ACC112 (cell line): ENCODE measurements at regions not wholly inside any gene's neighbourhood (a gene's known extent, or its start where the extent isn't known, plus 50 kb on each side); places are given as distances from the start of the nearest gene placed in this dataset.

Source experiments
- H2AFZ ChIP-seq: fragments of 200-600 bp; sonication (generic); one replicate; pipeline ENCODE4 v1.6.0; 2017; ENCODE audit warnings: antibody characterized with exemption, low read length; ENCODE audit not compliant: unreplicated experiment
- H3K27ac ChIP-seq: fragments of 200-600 bp; sonication (generic); 2 replicates; pipeline ENCODE4 v1.5.1; 2014; ENCODE audit warnings: low read depth, mild to moderate bottlenecking, antibody characterized with exemption, low read length, moderate library complexity
- H3K27me3 ChIP-seq: fragments of 200-600 bp; sonication (generic); 2 replicates; pipeline ENCODE4 v1.6.1; 2014; ENCODE audit warnings: mild to moderate bottlenecking, antibody characterized with exemption, low read length, moderate library complexity, mixed read lengths; ENCODE audit not compliant: insufficient read depth
- H3K36me3 ChIP-seq: fragments of 200-600 bp; sonication (generic); 2 replicates; pipeline ENCODE4 v1.6.1; 2016; ENCODE audit warnings: mild to moderate bottlenecking, antibody characterized with exemption, low read length, moderate library complexity, mixed read lengths; ENCODE audit not compliant: insufficient read depth
- H3K4me1 ChIP-seq: fragments of 200-600 bp; sonication (generic); one replicate; pipeline ENCODE4 v1.6.1; 2016; ENCODE audit warnings: low read length, mixed read lengths; ENCODE audit not compliant: insufficient read depth, unreplicated experiment, control insufficient read depth
- H3K4me3 ChIP-seq: fragments of 200-600 bp; sonication (generic); 2 replicates; pipeline ENCODE4 v1.5.1; 2014; ENCODE audit warnings: mild to moderate bottlenecking, low read depth, low read length
- H3K79me2 ChIP-seq: fragments of 200-600 bp; sonication (generic); one replicate; pipeline ENCODE4 v1.6.0; 2016; ENCODE audit warnings: low read length; ENCODE audit not compliant: control insufficient read depth, unreplicated experiment, insufficient read depth

DNA sequence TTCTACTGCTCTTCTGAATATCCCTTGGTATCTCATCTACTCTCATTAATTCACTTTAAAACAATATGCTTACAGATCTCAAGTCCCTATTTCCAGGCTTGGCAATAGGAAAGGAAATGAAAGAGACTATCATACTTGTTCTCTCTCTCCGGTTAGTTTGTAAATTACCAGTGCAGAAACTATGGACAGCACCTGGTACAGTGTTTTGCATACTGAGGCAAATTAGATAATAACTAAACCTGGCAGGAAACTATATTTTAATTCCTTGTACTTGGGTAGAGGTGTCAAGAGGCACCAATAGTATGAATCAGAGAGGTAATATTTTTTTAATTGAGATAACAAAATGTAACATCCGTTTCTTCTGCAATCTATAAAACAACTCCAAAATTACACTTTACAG lies 97.7 kb upstream of the TMEM196 start:
- Histone ChIP-seq H3K4me1 (no peaks in the 10 kb centered on the region), H3K27ac (no peak overlapping the region), H2AFZ (no peak overlapping the region), H3K36me3 (no peaks in the 10 kb centered on the region), H3K79me2 (no peaks in the 10 kb centered on the region), H3K4me3 (no peak overlapping the region), H3K27me3 (no peaks in the 10 kb centered on the region)

DNA sequence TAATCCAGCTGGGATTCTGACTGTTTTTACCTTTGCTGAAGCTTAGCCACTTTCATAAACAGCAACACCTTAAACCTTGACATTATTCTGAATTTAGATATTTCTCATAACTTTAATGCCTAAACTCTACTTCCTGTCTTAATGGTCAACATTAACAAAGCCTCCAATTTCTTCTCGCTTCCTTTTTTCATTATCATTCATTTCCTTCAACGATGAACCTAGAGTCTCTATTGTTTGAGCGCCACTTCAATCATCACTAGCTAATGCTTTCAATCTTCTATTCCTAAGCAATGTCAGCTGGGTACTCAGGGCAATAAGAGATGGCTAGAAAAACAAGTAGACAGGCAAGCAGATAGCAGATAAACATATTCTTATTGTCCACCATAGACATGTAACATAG lies 96.6 kb upstream of the TMEM196 start:
- H2AFZ ChIP-seq = no peak overlapping the region
- H3K79me2 ChIP-seq = no peaks in the 10 kb centered on the region
- H3K4me3 ChIP-seq = no peak overlapping the region
- H3K36me3 ChIP-seq = no peaks in the 10 kb centered on the region
- no peaks in the 10 kb centered on the region for H3K4me1 ChIP-seq
- no peak overlapping the region for H3K27ac ChIP-seq
- no peaks in the 10 kb centered on the region for H3K27me3 ChIP-seq

- no peaks in the 10 kb centered on the region for H3K79me2 ChIP-seq
- no peaks in the 10 kb centered on the region for H3K27me3 ChIP-seq
- no peak overlapping the region for H3K4me3 ChIP-seq
- no peak overlapping the region for H2AFZ ChIP-seq
- H3K4me1 ChIP-seq = peaks cover 5% of the 10 kb centered on the region
- no peaks in the 10 kb centered on the region for H3K36me3 ChIP-seq
- no peak overlapping the region for H3K27ac ChIP-seq
Measured at GRCh38 chr7:19853261-19853832, 79.9 kb upstream of the TMEM196 start.

GRCh38 chr7:19852192-19852591 lies 78.8 kb upstream of the TMEM196 start:
- Histone ChIP-seq H3K4me3 (no peak overlapping the region), H2AFZ (no peak overlapping the region), H3K36me3 (no peaks in the 10 kb centered on the region), H3K4me1 (peaks cover 5% of the 10 kb centered on the region), H3K27me3 (no peaks in the 10 kb centered on the region), H3K79me2 (no peaks in the 10 kb centered on the region), H3K27ac (no peak overlapping the region)

- no peaks in the 10 kb centered on the region for H3K27me3 ChIP-seq
- H3K36me3 ChIP-seq = no peaks in the 10 kb centered on the region
- H3K4me1 ChIP-seq = peaks cover 5% of the 10 kb centered on the region
- H2AFZ ChIP-seq = no peak overlapping the region
- no peak overlapping the region for H3K27ac ChIP-seq
- H3K4me3 ChIP-seq = no peak overlapping the region
- H3K79me2 ChIP-seq = no peaks in the 10 kb centered on the region
Measured at GRCh38 chr7:19851504-19851903, 78.1 kb upstream of the TMEM196 start.

DNA sequence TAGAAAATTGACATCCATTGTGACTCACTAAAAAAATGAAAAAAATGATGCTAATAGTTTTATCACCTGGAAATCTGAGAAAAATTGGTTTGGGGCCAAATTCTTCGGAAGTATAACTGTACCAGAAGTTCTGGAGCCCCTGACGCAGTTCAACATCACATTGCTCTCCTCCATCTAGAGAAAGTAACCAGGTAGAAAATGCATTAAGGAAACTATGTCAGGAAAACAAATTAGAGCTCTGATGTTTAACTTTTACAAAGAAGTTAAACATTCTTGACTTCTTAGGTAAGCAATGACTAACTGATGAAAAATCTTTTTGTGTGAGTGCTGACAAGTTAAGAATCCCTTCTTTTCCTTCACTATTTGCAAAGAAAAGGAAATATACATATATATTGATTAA lies 61.1 kb upstream of the TMEM196 start:
- no peak overlapping the region for H3K4me3 ChIP-seq
- no peak overlapping the region for H3K27ac ChIP-seq
- H2AFZ ChIP-seq = no peak overlapping the region

DNA sequence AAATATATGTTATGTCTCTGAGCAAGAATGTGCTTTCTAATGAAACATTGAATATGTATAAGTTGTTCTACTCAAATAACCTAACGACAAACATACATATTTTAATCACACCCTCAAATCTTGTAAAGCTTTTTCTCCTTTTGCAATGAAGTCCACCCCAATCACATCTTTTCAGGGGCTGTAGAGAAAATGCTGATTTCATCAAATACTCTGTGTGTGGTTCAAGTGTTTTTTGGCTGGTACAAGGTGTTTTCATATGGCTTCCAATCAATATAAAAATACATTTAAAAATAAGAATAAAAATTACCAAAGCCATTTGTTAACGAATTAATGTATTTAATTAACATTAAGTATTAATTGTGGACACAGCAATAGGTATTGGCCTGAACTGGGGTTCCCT lies 57.2 kb upstream of the TMEM196 start:
- Histone ChIP-seq H3K4me1 (peaks cover 11% of the 10 kb centered on the region), H3K79me2 (no peaks in the 10 kb centered on the region), H3K27ac (no peak overlapping the region), H3K4me3 (no peak overlapping the region), H3K36me3 (no peaks in the 10 kb centered on the region), H3K27me3 (no peaks in the 10 kb centered on the region), H2AFZ (no peak overlapping the region)

More for the DNA sequence above, 61.1 kb upstream of the TMEM196 start:
- Histone ChIP-seq H3K27me3 (no peaks in the 10 kb centered on the region), H3K4me1 (peaks cover 11% of the 10 kb centered on the region), H3K79me2 (no peaks in the 10 kb centered on the region), H3K36me3 (no peaks in the 10 kb centered on the region)
